H1 (cell line): ENCODE measurements at regions not wholly inside any gene's neighbourhood (a gene's known extent, or its start where the extent isn't known, plus 50 kb on each side); places are given as distances from the start of the nearest gene placed in this dataset.

Source experiments
- CTCF ChIA-PET: fragments of 300-600 bp; sonication (Branson Sonifier 250); formaldehyde crosslinking; loops from one replicate; lab custom pipeline; 2021; ENCODE audit not compliant: partially characterized antibody; lab: Charles Lee
- POLR2A ChIA-PET: fragments of 300-600 bp; sonication (Branson Sonifier 250); formaldehyde crosslinking; loops from one replicate; lab custom pipeline; 2021; ENCODE audit warnings: inconsistent platforms; ENCODE audit not compliant: partially characterized antibody; lab: Charles Lee
- DNase-seq, 2 experiments: peaks; one replicate each; pipeline versions ENCODE4 v3.0.0 to v3.0.0-alpha.2; 2010 to 2022; ENCODE audit warnings: low spot score in 2 of 2, low read depth in 1 of 2, mixed read lengths in 1 of 2
- FAIRE-seq: peaks from 2 replicates; lab custom pipeline; 2011; peaks lifted over from hg19 to GRCh38; lab: Jason Lieb, UNC
- H2AFZ ChIP-seq: 2 replicates; pipeline ENCODE4 v1.8.1; 2012; ENCODE audit warnings: low read length, inconsistent platforms
- H2AK5ac ChIP-seq: 2 replicates; pipeline ENCODE4 v1.6.1; 2013; ENCODE audit warnings: low read depth, low read length
- H2BK120ac ChIP-seq: replicated peaks from 2 replicates; pipeline ENCODE3; 2013; ENCODE audit warnings: low read depth, low read length, inconsistent platforms
- H2BK12ac ChIP-seq: 2 replicates; pipeline ENCODE4 v1.6.1; 2013; ENCODE audit warnings: low read depth, low read length
- H2BK15ac ChIP-seq: 2 replicates; pipeline ENCODE4 v1.6.1; 2013; ENCODE audit warnings: low read length
- H2BK20ac ChIP-seq: 2 replicates; pipeline ENCODE4 v1.6.1; 2013; ENCODE audit warnings: low read length
- H2BK5ac ChIP-seq: 2 replicates; pipeline ENCODE4 v1.6.1; 2013; ENCODE audit warnings: low read depth, low read length
- H3K14ac ChIP-seq: 2 replicates; pipeline ENCODE4 v1.6.1; 2013; ENCODE audit warnings: inconsistent platforms; ENCODE audit not compliant: insufficient read length
- H3K18ac ChIP-seq: 2 replicates; pipeline ENCODE4 v1.6.1; 2013; ENCODE audit warnings: low read length; ENCODE audit errors: extremely low read depth
- H3K23ac ChIP-seq: 2 replicates; pipeline ENCODE4 v1.6.1; 2013; ENCODE audit warnings: inconsistent platforms; ENCODE audit not compliant: insufficient read length
- H3K23me2 ChIP-seq: 2 replicates; pipeline ENCODE4 v1.6.1; 2013; ENCODE audit warnings: low read depth, low read length
- H3K27ac ChIP-seq: 2 replicates; pipeline ENCODE4 v1.6.1; 2011; ENCODE audit warnings: low read depth, low read length, inconsistent platforms
- H3K27me3 ChIP-seq, 4 experiments: replicated peaks in 1 of 4; 1 replicate in 1 of 4; 2 replicates in 3 of 4; pipeline versions ENCODE4 v1.6.1 to v1.8.1; 2011 to 2013; ENCODE audit warnings: low read length in 3 of 4, mild to moderate bottlenecking in 3 of 4, inconsistent platforms in 2 of 4, mixed read lengths in 2 of 4, moderate library complexity in 1 of 4; ENCODE audit not compliant: control insufficient read depth in 3 of 4, insufficient read depth in 3 of 4; ENCODE audit errors: extremely low read depth in 1 of 4
- H3K36me3 ChIP-seq, 4 experiments: 2 replicates each; pipeline versions ENCODE4 v1.6.1 to v1.8.1; 2011 to 2013; ENCODE audit warnings: mild to moderate bottlenecking in 4 of 4, low read length in 3 of 4, moderate library complexity in 2 of 4, control low read depth in 1 of 4, inconsistent platforms in 1 of 4; ENCODE audit not compliant: insufficient read depth in 4 of 4, control insufficient read depth in 2 of 4
- H3K4ac ChIP-seq: replicated peaks from 2 replicates; pipeline ENCODE3; 2013; ENCODE audit warnings: low read length, low read depth, mixed read lengths, inconsistent platforms; ENCODE audit not compliant: insufficient read length
- H3K4me1 ChIP-seq, 4 experiments: replicated peaks in 1 of 4; 1 replicate in 1 of 4; 2 replicates in 3 of 4; pipeline versions ENCODE4 v1.6.1 to v1.8.1; 2011 to 2013; ENCODE audit warnings: low read length in 3 of 4, inconsistent platforms in 2 of 4, mixed read lengths in 1 of 4; ENCODE audit not compliant: insufficient read depth in 4 of 4, control insufficient read depth in 3 of 4
- H3K4me2 ChIP-seq, 2 experiments: 2 replicates each; pipeline versions ENCODE4 v1.6.1 to v1.8.1; 2011 to 2013; ENCODE audit warnings: low read depth in 2 of 2, low read length in 2 of 2, control low read depth in 1 of 2, inconsistent platforms in 1 of 2, mild to moderate bottlenecking in 1 of 2; ENCODE audit not compliant: insufficient read depth in 1 of 2
- H3K4me3 ChIP-seq, 4 experiments: fragments of 200-600, 300-600 bp in 1 of 4; sonication (generic), shearing (Covaris generic), sonication (Bioruptor Twin) in 1 of 4; 2 replicates each; pipeline versions ENCODE4 v1.5.1 to v1.8.1; 2011 to 2016; ENCODE audit warnings: low read length in 4 of 4, low read depth in 3 of 4, control low read depth in 2 of 4, inconsistent platforms in 2 of 4, mild to moderate bottlenecking in 2 of 4, mixed read lengths in 1 of 4, moderate library complexity in 1 of 4; ENCODE audit not compliant: insufficient read depth in 2 of 4; ENCODE audit errors: extremely low read depth in 1 of 4
- H3K56ac ChIP-seq: replicated peaks from 2 replicates; pipeline ENCODE3; 2013; ENCODE audit warnings: low read depth, mild to moderate bottlenecking, mixed read lengths, low read length, inconsistent platforms; ENCODE audit not compliant: insufficient read length
- H3K79me1 ChIP-seq: 2 replicates; pipeline ENCODE4 v1.6.1; 2013; ENCODE audit warnings: low read depth, low read length, control low read depth
- H3K79me2 ChIP-seq, 2 experiments: 2 replicates each; pipeline versions ENCODE4 v1.6.1 to v1.8.1; 2012 to 2013; ENCODE audit warnings: low read length in 2 of 2, mild to moderate bottlenecking in 2 of 2, inconsistent platforms in 1 of 2; ENCODE audit not compliant: insufficient read depth in 2 of 2, control insufficient read depth in 1 of 2
- H3K9ac ChIP-seq, 4 experiments: replicated peaks in 1 of 4; 1 replicate in 1 of 4; 2 replicates in 3 of 4; pipeline versions ENCODE4 v1.6.1 to v1.8.1; 2011 to 2013; ENCODE audit warnings: low read depth in 3 of 4, low read length in 3 of 4, control low read depth in 2 of 4, mild to moderate bottlenecking in 2 of 4, moderate library complexity in 2 of 4, inconsistent platforms in 1 of 4; ENCODE audit errors: extremely low read depth in 1 of 4
- H3K9me3 ChIP-seq, 2 experiments: 2 replicates each; pipeline versions ENCODE4 v1.6.1 to v1.8.1; 2012 to 2013; ENCODE audit warnings: mild to moderate bottlenecking in 2 of 2, moderate library complexity in 2 of 2, control low read depth in 1 of 2, inconsistent platforms in 1 of 2, low read depth in 1 of 2, low read length in 1 of 2, mixed read lengths in 1 of 2; ENCODE audit not compliant: insufficient read depth in 2 of 2
- H4K20me1 ChIP-seq, 2 experiments: replicated peaks in 1 of 2; 2 replicates each; pipeline versions ENCODE3 to v1.8.1; 2011 to 2013; ENCODE audit warnings: inconsistent platforms in 2 of 2, low read length in 2 of 2, mild to moderate bottlenecking in 1 of 2; ENCODE audit not compliant: insufficient read depth in 2 of 2, control insufficient read depth in 1 of 2
- H4K5ac ChIP-seq: 2 replicates; pipeline ENCODE4 v1.6.1; 2013; ENCODE audit warnings: low read length, low read depth, mixed read lengths, inconsistent platforms; ENCODE audit not compliant: insufficient read length
- H4K8ac ChIP-seq: 2 replicates; pipeline ENCODE4 v1.8.0; 2013; ENCODE audit warnings: mild to moderate bottlenecking, moderate library complexity, low read length, inconsistent platforms; ENCODE audit not compliant: insufficient read depth; ENCODE audit errors: extremely low read depth
- H4K91ac ChIP-seq: replicated peaks from 2 replicates; pipeline ENCODE3; 2013; ENCODE audit warnings: low read length, mixed read lengths, inconsistent platforms; ENCODE audit not compliant: insufficient read length
- BRCA1 ChIP-seq: IDR thresholded peaks from 2 replicates; pipeline ENCODE4 v1.6.1; 2012; ENCODE audit warnings: low read depth, low read length, improper control_type of control experiment
- CBX5 ChIP-seq: fragments of 300-800, 300-1000 bp; sonication (generic); IDR thresholded peaks from 2 replicates; pipeline ENCODE4 v1.7.1; 2016; ENCODE audit warnings: antibody characterized with exemption, low read length, low read depth
- CHD1 ChIP-seq: IDR thresholded peaks from 2 replicates; pipeline ENCODE4 v1.6.1; 2012; ENCODE audit warnings: low read depth, low read length, improper control_type of control experiment
- CHD2 ChIP-seq: IDR thresholded peaks from 2 replicates; pipeline ENCODE4 v1.6.1; 2012; ENCODE audit warnings: low read length, improper control_type of control experiment
- CTCF ChIP-seq, 3 experiments: IDR thresholded peaks; 1 replicate in 2 of 3; 2 replicates in 1 of 3; pipeline versions ENCODE4 v1.5.1 to v1.6.1; 2011; ENCODE audit warnings: low read length in 3 of 3, mild to moderate bottlenecking in 3 of 3, inconsistent platforms in 2 of 3, low read depth in 1 of 3, moderate library complexity in 1 of 3; ENCODE audit not compliant: insufficient read depth in 1 of 3; ENCODE audit errors: control extremely low read depth in 1 of 3
- PHF8 ChIP-seq: fragments of 200-600 bp; sonication (generic); conservative IDR thresholded peaks from 2 replicates; pipeline ENCODE4 v1.7.1; 2012; ENCODE audit warnings: low read depth, mild to moderate bottlenecking, inconsistent platforms, low read length, moderate library complexity
- TAF7 ChIP-seq: optimal IDR thresholded peaks from 2 replicates; pipeline ENCODE3; 2011; ENCODE audit warnings: low read depth, mild to moderate bottlenecking, inconsistent platforms, low read length, moderate library complexity, borderline replicate concordance

GRCh38 chr16:61382435-61382834 is 653.8 kb downstream of the CDH8 start:
- H3K23me2 ChIP-seq: no peaks in the 10 kb centered on the region
- no peak overlapping the region for H3K4ac ChIP-seq
- no peak overlapping the region for H3K56ac ChIP-seq
- no peak overlapping the region for H2BK5ac ChIP-seq
- POLR2A ChIA-PET: no interaction called here
- no peak overlapping the region for H4K5ac ChIP-seq
- no peak overlapping the region for H2AFZ ChIP-seq
- no peak overlapping the region for H2BK120ac ChIP-seq
- no peak for DNase-seq
- no peak overlapping the region for H3K27ac ChIP-seq
- no peak overlapping the region for H2BK20ac ChIP-seq
- no peaks in the 10 kb centered on the region for H3K27me3 ChIP-seq
- no peaks in the 10 kb centered on the region for H3K79me1 ChIP-seq
- H3K36me3 ChIP-seq: no peaks in the 10 kb centered on the region
- no peak overlapping the region for H3K4me2 ChIP-seq
- no peaks in the 10 kb centered on the region for H3K79me2 ChIP-seq
- no peak overlapping the region for H2AK5ac ChIP-seq
- no peaks in the 10 kb centered on the region for H3K4me1 ChIP-seq
- H4K8ac ChIP-seq: no peak overlapping the region
- no peak overlapping the region for H3K18ac ChIP-seq
- H3K4me3 ChIP-seq: no peak overlapping the region
- H3K23ac ChIP-seq: no peak overlapping the region
- H4K91ac ChIP-seq: no peak overlapping the region
- H3K14ac ChIP-seq: no peak overlapping the region
- no peaks in the 10 kb centered on the region for H4K20me1 ChIP-seq
- H2BK12ac ChIP-seq: no peak overlapping the region
- no peak overlapping the region for H3K9ac ChIP-seq
- H2BK15ac ChIP-seq: no peak overlapping the region
- TF ChIP-seq TAF7 (no peak), CBX5 (no peak), CHD2 (no peak), CHD1 (no peak), BRCA1 (no peak), CTCF (IDR thresholded peaks at IDR 0.05; ENCODE audit: control extremely low read depth in 1 of 3, insufficient read depth in 1 of 3, low read depth in 1 of 3, low read length in 3 of 3) (no peak), PHF8 (no peak)
- H3K9me3 ChIP-seq: no peaks in the 10 kb centered on the region
- CTCF ChIA-PET: no interaction called here
- FAIRE-seq: no peak
